Endodermal cell (in vitro differentiated cells): ENCODE measurements at regions not wholly inside any gene's neighbourhood (a gene's known extent, or its start where the extent isn't known, plus 50 kb on each side); places are given as distances from the start of the nearest gene placed in this dataset.

Experiments used
- DNase-seq: peaks from one replicate; pipeline ENCODE4 v3.0.0-alpha.2; 2017
- H3K27ac ChIP-seq: 2 replicates; pipeline ENCODE4 v1.5.1; 2013; ENCODE audit warnings: mild to moderate bottlenecking, low read depth, low read length, moderate library complexity
- H3K27me3 ChIP-seq: 2 replicates; pipeline ENCODE4 v1.6.1; 2013; ENCODE audit warnings: mild to moderate bottlenecking, low read length, moderate library complexity; ENCODE audit not compliant: insufficient read depth, control insufficient read depth, poor library complexity, severe bottlenecking
- H3K36me3 ChIP-seq: 2 replicates; pipeline ENCODE4 v1.7.0; 2013; ENCODE audit warnings: mild to moderate bottlenecking, low read length, moderate library complexity; ENCODE audit not compliant: control insufficient read depth, insufficient read depth
- H3K4me1 ChIP-seq: one replicate; pipeline ENCODE4 v1.7.0; 2013; ENCODE audit warnings: low read length; ENCODE audit not compliant: control insufficient read depth, insufficient read depth
- H3K4me3 ChIP-seq: 2 replicates; pipeline ENCODE4 v1.5.1; 2013; ENCODE audit warnings: mild to moderate bottlenecking, low read length, moderate library complexity
- H3K9ac ChIP-seq: 2 replicates; pipeline ENCODE4 v1.6.1; 2013; ENCODE audit warnings: mild to moderate bottlenecking, low read length, moderate library complexity; ENCODE audit not compliant: poor library complexity, severe bottlenecking; ENCODE audit errors: extremely low read depth
- H3K9me3 ChIP-seq: 2 replicates; pipeline ENCODE4 v1.6.1; 2013; ENCODE audit warnings: mild to moderate bottlenecking, low read length, moderate library complexity; ENCODE audit not compliant: control insufficient read depth
- H3K27ac Mint-ChIP-seq: 2 replicates; pipeline ENCODE4 v1.8.0; 2020; ENCODE audit warnings: mixed read lengths
- H3K27me3 Mint-ChIP-seq: 2 replicates; pipeline ENCODE4 v1.8.0; 2021; ENCODE audit warnings: mild to moderate bottlenecking, mixed read lengths; ENCODE audit not compliant: insufficient read depth
- H3K36me3 Mint-ChIP-seq: 2 replicates; pipeline ENCODE4 v1.8.0; 2020; ENCODE audit warnings: low read depth, mixed read lengths
- H3K4me1 Mint-ChIP-seq: 2 replicates; pipeline ENCODE4 v1.8.0; 2020; ENCODE audit warnings: mixed read lengths
- H3K4me3 Mint-ChIP-seq: 2 replicates; pipeline ENCODE4 v1.8.0; 2020; ENCODE audit warnings: mild to moderate bottlenecking, moderate library complexity, mixed read lengths
- H3K9me3 Mint-ChIP-seq: 2 replicates; pipeline ENCODE4 v1.8.0; 2020; ENCODE audit warnings: mild to moderate bottlenecking, mixed read lengths
- WGBS, 2 experiments: methylation state at CpG; one replicate each; pipeline versions ENCODE4 v1.1.5 to v1.1.7; 2013; ENCODE audit warnings: missing lambda C conversion rate in 2 of 2, mixed read lengths in 1 of 2; ENCODE audit not compliant: insufficient coverage in 1 of 2, insufficient read length in 1 of 2; 5-methylcytosine and 5-hydroxymethylcytosine counted together
- TF ChIP-seq, protein P1 (sequence below): fragments of 200-600 bp; sonication (generic); conservative IDR thresholded peaks from 2 replicates; pipeline ENCODE4 v1.5.0; 2021; ENCODE audit warnings: antibody characterized with exemption, mild to moderate bottlenecking

DNA sequence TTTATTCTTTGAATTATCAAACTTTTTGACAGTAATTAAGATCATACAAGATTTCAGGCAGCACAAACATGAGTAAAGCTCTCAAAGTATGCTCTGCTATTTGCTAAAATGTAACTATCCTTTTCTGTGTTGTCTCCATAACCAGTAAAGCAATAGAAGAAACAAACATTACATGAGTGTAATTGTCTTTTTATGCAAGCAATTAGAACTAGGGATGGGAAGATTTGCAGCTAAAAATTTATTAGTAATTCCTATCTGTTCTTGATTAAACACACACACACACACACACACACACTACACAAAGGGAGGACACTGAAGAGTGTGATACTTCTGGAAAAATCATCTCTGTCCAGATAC lies 512.9 kb downstream of the FAT4 start:
- no peak overlapping the region for H3K4me3 Mint-ChIP-seq
- H3K4me1 ChIP-seq = no peaks in the 10 kb centered on the region
- no peaks in the 10 kb centered on the region for H3K36me3 ChIP-seq
- H3K36me3 Mint-ChIP-seq = no peaks in the 10 kb centered on the region
- no peaks in the 10 kb centered on the region for H3K9me3 Mint-ChIP-seq
- no peak for DNase-seq
- H3K27me3 Mint-ChIP-seq = no peaks in the 10 kb centered on the region
- H3K27me3 ChIP-seq = no peaks in the 10 kb centered on the region
- H3K9me3 ChIP-seq = no peaks in the 10 kb centered on the region
- no peak overlapping the region for H3K4me3 ChIP-seq
- no peak overlapping the region for H3K27ac ChIP-seq
- no peaks in the 10 kb centered on the region for H3K4me1 Mint-ChIP-seq
- H3K9ac ChIP-seq = no peak overlapping the region
- TF ChIP-seq, protein P1, sequence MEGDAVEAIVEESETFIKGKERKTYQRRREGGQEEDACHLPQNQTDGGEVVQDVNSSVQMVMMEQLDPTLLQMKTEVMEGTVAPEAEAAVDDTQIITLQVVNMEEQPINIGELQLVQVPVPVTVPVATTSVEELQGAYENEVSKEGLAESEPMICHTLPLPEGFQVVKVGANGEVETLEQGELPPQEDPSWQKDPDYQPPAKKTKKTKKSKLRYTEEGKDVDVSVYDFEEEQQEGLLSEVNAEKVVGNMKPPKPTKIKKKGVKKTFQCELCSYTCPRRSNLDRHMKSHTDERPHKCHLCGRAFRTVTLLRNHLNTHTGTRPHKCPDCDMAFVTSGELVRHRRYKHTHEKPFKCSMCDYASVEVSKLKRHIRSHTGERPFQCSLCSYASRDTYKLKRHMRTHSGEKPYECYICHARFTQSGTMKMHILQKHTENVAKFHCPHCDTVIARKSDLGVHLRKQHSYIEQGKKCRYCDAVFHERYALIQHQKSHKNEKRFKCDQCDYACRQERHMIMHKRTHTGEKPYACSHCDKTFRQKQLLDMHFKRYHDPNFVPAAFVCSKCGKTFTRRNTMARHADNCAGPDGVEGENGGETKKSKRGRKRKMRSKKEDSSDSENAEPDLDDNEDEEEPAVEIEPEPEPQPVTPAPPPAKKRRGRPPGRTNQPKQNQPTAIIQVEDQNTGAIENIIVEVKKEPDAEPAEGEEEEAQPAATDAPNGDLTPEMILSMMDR = no peak
- no peak overlapping the region for H3K27ac Mint-ChIP-seq

DNA sequence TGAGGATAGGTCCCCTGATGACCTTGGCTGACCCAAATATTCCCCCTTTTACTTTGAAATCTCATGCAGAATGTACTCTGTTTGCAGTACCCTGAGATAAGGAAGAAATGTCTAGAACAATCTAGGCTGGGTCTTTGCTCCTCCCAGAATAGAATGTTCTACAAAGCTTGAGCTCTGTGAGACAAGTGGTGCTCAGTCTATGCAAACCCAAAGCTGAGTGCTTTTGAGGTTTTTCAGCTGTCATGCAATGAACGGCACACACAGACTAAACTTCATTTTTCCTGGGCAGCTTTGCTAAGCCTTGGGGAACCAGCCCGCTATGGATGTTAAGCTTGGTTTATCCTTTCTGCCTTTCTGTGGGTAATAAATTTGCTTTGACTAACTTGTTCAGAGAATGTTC lies 513.6 kb downstream of the FAT4 start:
- Histone ChIP-seq H3K4me3 (no peak overlapping the region), H3K9ac (no peak overlapping the region), H3K27me3 (no peaks in the 10 kb centered on the region), H3K36me3 (no peaks in the 10 kb centered on the region), H3K9me3 (no peaks in the 10 kb centered on the region), H3K27ac (no peak overlapping the region), H3K4me1 (no peaks in the 10 kb centered on the region)
- no peaks in the 10 kb centered on the region for H3K27me3 Mint-ChIP-seq
- no peak overlapping the region for H3K27ac Mint-ChIP-seq
- TF ChIP-seq, protein P1 = no peak
- no peak overlapping the region for H3K4me3 Mint-ChIP-seq
- DNase-seq = no peak
- H3K36me3 Mint-ChIP-seq = no peaks in the 10 kb centered on the region
- WGBS, 2 experiments = 63 to 88% methylated on average over 1 to 2 of the region's 2 CpGs
- no peaks in the 10 kb centered on the region for H3K4me1 Mint-ChIP-seq
- no peaks in the 10 kb centered on the region for H3K9me3 Mint-ChIP-seq

- H3K27ac ChIP-seq = no peak overlapping the region
- no peaks in the 10 kb centered on the region for H3K27me3 Mint-ChIP-seq
- no peaks in the 10 kb centered on the region for H3K9me3 ChIP-seq
- TF ChIP-seq, protein P1 = no peak
- H3K4me1 ChIP-seq = no peaks in the 10 kb centered on the region
- H3K4me1 Mint-ChIP-seq = no peaks in the 10 kb centered on the region
- H3K9ac ChIP-seq = no peak overlapping the region
- H3K36me3 Mint-ChIP-seq = no peaks in the 10 kb centered on the region
- no peak overlapping the region for H3K27ac Mint-ChIP-seq
- H3K4me3 ChIP-seq = no peak overlapping the region
- H3K4me3 Mint-ChIP-seq = no peak overlapping the region
- no peak for DNase-seq
- no peaks in the 10 kb centered on the region for H3K27me3 ChIP-seq
- 86% methylated on average over 3 of the region's 3 CpGs; no CpG with 5 or more reads in 1 of the 2 experiments for WGBS, 2 experiments
- H3K36me3 ChIP-seq = no peaks in the 10 kb centered on the region
- no peaks in the 10 kb centered on the region for H3K9me3 Mint-ChIP-seq
These were observed 517.4 kb downstream of the FAT4 start for GRCh38 chr4:125832161-125832560.
